Nephron progenitor cell (in vitro differentiated cells): ENCODE measurements at regions not wholly inside any gene's neighbourhood (a gene's known extent, or its start where the extent isn't known, plus 50 kb on each side); places are given as distances from the start of the nearest gene placed in this dataset.

Source experiments
- DNase-seq: peaks from one replicate; pipeline ENCODE4 v3.0.0; 2021
- H3K27ac Mint-ChIP-seq: 2 replicates; pipeline ENCODE4 v1.8.0; 2021; ENCODE audit warnings: mild to moderate bottlenecking, moderate library complexity, mixed read lengths
- H3K27me3 Mint-ChIP-seq: 2 replicates; pipeline ENCODE4 v1.8.0; 2021; ENCODE audit warnings: mild to moderate bottlenecking, low read depth, mixed read lengths; ENCODE audit not compliant: poor library complexity
- H3K36me3 Mint-ChIP-seq: 2 replicates; pipeline ENCODE4 v1.8.0; 2021; ENCODE audit warnings: low read depth, mixed read lengths
- H3K4me1 Mint-ChIP-seq: 2 replicates; pipeline ENCODE4 v1.8.0; 2021; ENCODE audit warnings: mixed read lengths
- H3K4me3 Mint-ChIP-seq: 2 replicates; pipeline ENCODE4 v1.8.0; 2021; ENCODE audit warnings: mild to moderate bottlenecking, moderate library complexity, mixed read lengths
- H3K9me3 Mint-ChIP-seq: 2 replicates; pipeline ENCODE4 v1.8.0; 2021; ENCODE audit warnings: mild to moderate bottlenecking, moderate library complexity, mixed read lengths
- CTCF ChIP-seq: fragments of 200-600 bp; sonication (generic); IDR thresholded peaks from 2 replicates; pipeline ENCODE4 v1.5.0; 2021; ENCODE audit warnings: antibody characterized with exemption

GRCh38 chr17:36672403-36672918 lies 71.1 kb downstream of the MRM1 start:
- Mint-ChIP-seq H3K27ac (no peak overlapping the region), H3K27me3 (peaks cover 55% of the 10 kb centered on the region), H3K4me3 (no peak overlapping the region), H3K36me3 (no peaks in the 10 kb centered on the region), H3K4me1 (peaks cover 4% of the 10 kb centered on the region), H3K9me3 (no peaks in the 10 kb centered on the region)
- no peak for DNase-seq
- no peak for TF ChIP-seq CTCF

GRCh38 chr17:36673068-36673467 lies 71.7 kb downstream of the MRM1 start:
- Mint-ChIP-seq H3K27me3 (peaks cover 54% of the 10 kb centered on the region), H3K36me3 (no peaks in the 10 kb centered on the region), H3K9me3 (no peaks in the 10 kb centered on the region), H3K4me1 (peaks cover 4% of the 10 kb centered on the region), H3K27ac (no peak overlapping the region), H3K4me3 (no peak overlapping the region)
- TF ChIP-seq CTCF = no peak
- no peak for DNase-seq

GRCh38 chr17:36673637-36674277 lies 72.4 kb downstream of the MRM1 start:
- no peak overlapping the region for H3K4me3 Mint-ChIP-seq
- no peak for TF ChIP-seq CTCF
- H3K36me3 Mint-ChIP-seq = no peaks in the 10 kb centered on the region
- DNase-seq = no peak
- H3K4me1 Mint-ChIP-seq = peaks cover 4% of the 10 kb centered on the region
- peaks cover 52% of the 10 kb centered on the region for H3K27me3 Mint-ChIP-seq
- no peak overlapping the region for H3K27ac Mint-ChIP-seq
- no peaks in the 10 kb centered on the region for H3K9me3 Mint-ChIP-seq

- peaks cover 5% of the 10 kb centered on the region for H3K4me1 Mint-ChIP-seq
- H3K27me3 Mint-ChIP-seq = peaks cover 50% of the 10 kb centered on the region
- no peaks in the 10 kb centered on the region for H3K9me3 Mint-ChIP-seq
- H3K4me3 Mint-ChIP-seq = no peak overlapping the region
- no peak for TF ChIP-seq CTCF
- DNase-seq = no peak
- H3K27ac Mint-ChIP-seq = no peak overlapping the region
- H3K36me3 Mint-ChIP-seq = no peaks in the 10 kb centered on the region
These were observed 72.9 kb downstream of the MRM1 start for GRCh38 chr17:36674278-36674650.

- no peak for DNase-seq
- H3K4me3 Mint-ChIP-seq = no peak overlapping the region
- TF ChIP-seq CTCF = no peak
- H3K27me3 Mint-ChIP-seq = peaks cover 47% of the 10 kb centered on the region
- H3K27ac Mint-ChIP-seq = no peak overlapping the region
- H3K36me3 Mint-ChIP-seq = no peaks in the 10 kb centered on the region
- H3K4me1 Mint-ChIP-seq = peaks cover 14% of the 10 kb centered on the region
- H3K9me3 Mint-ChIP-seq = no peaks in the 10 kb centered on the region
These were observed 73.9 kb downstream of the MRM1 start for GRCh38 chr17:36675250-36675649.

GRCh38 chr17:36675786-36676185 lies 74.4 kb downstream of the MRM1 start:
- Mint-ChIP-seq H3K36me3 (no peaks in the 10 kb centered on the region), H3K27ac (no peak overlapping the region), H3K27me3 (peaks cover 48% of the 10 kb centered on the region), H3K4me1 (peaks cover 20% of the 10 kb centered on the region), H3K9me3 (no peaks in the 10 kb centered on the region), H3K4me3 (no peak overlapping the region)
- no peak for DNase-seq
- no peak for TF ChIP-seq CTCF
